WTC11 (cell line): ENCODE measurements at regions not wholly inside any gene's neighbourhood (a gene's known extent, or its start where the extent isn't known, plus 50 kb on each side); places are given as distances from the start of the nearest gene placed in this dataset.

Experiments
- ATAC-seq: fragments of 200-7000 bp; cut with Tn5 transposase; 2 replicates; pipeline ENCODE4 v1.10.0; 2021; ENCODE audit warnings: mild to moderate bottlenecking, moderate library complexity
- CTCF ChIA-PET: fragments of 300-600 bp; sonication (Branson Sonifier 250); formaldehyde crosslinking; loops from one replicate; lab custom pipeline; 2021; ENCODE audit warnings: antibody characterized with exemption; lab: Charles Lee
- POLR2A ChIA-PET: fragments of 350-600 bp; sonication (Branson Sonifier 250); formaldehyde crosslinking; loops from one replicate; lab custom pipeline; 2021; ENCODE audit warnings: antibody characterized with exemption; lab: Charles Lee
- DNase-seq: peaks from one replicate; pipeline ENCODE4 v3.0.0; 2021; ENCODE audit warnings: low spot score
- H3K27ac Mint-ChIP-seq: 2 replicates; pipeline ENCODE4 v1.8.0; 2021; ENCODE audit warnings: mixed read lengths
- H3K27me3 Mint-ChIP-seq: 2 replicates; pipeline ENCODE4 v1.8.0; 2021; ENCODE audit warnings: low read depth, mild to moderate bottlenecking, moderate library complexity, mixed read lengths
- H3K36me3 Mint-ChIP-seq: 2 replicates; pipeline ENCODE4 v1.8.0; 2021; ENCODE audit warnings: mixed read lengths
- H3K4me1 Mint-ChIP-seq: 2 replicates; pipeline ENCODE4 v1.8.0; 2022; ENCODE audit warnings: mixed read lengths
- H3K4me3 Mint-ChIP-seq: 2 replicates; pipeline ENCODE4 v1.8.0; 2021; ENCODE audit warnings: mild to moderate bottlenecking, moderate library complexity, mixed read lengths
- H3K9me3 Mint-ChIP-seq: 2 replicates; pipeline ENCODE4 v1.8.0; 2021; ENCODE audit warnings: mixed read lengths
- CREB1 ChIP-seq: sonication (generic); formaldehyde crosslinking; IDR thresholded peaks from 2 replicates; pipeline ENCODE4 v1.8.0; 2023; ENCODE audit warnings: mild to moderate bottlenecking, missing genetic modification reagents
- FOXJ3 ChIP-seq: sonication (generic); formaldehyde crosslinking; IDR thresholded peaks from 2 replicates; pipeline ENCODE4 v1.9.0; 2021; ENCODE audit warnings: missing genetic modification reagents, mild to moderate bottlenecking, borderline replicate concordance
- FOXK1 ChIP-seq: sonication (generic); formaldehyde crosslinking; IDR thresholded peaks from 2 replicates; pipeline ENCODE4 v1.8.0; 2022; ENCODE audit warnings: mild to moderate bottlenecking, moderate library complexity, missing genetic modification reagents
- SMAD3 ChIP-seq: sonication (generic); formaldehyde crosslinking; IDR thresholded peaks from 2 replicates; pipeline ENCODE4 v1.8.0; 2022; ENCODE audit warnings: missing genetic modification reagents, mild to moderate bottlenecking, borderline replicate concordance
- SMAD4 ChIP-seq: sonication (generic); formaldehyde crosslinking; IDR thresholded peaks from 2 replicates; pipeline ENCODE4 v1.8.0; 2022; ENCODE audit warnings: mild to moderate bottlenecking, missing genetic modification reagents
- SOX15 ChIP-seq: fragments of 250-450 bp; sonication (Bioruptor Pico); IDR thresholded peaks from 2 replicates; pipeline ENCODE4 v1.9.0; 2021; ENCODE audit warnings: mild to moderate bottlenecking
- TF ChIP-seq, protein P1 (sequence below): sonication (generic); formaldehyde crosslinking; IDR thresholded peaks from 2 replicates; pipeline ENCODE4 v1.8.1; 2022; ENCODE audit warnings: low read depth, missing genetic modification reagents, borderline replicate concordance
- TF ChIP-seq, protein P2 (sequence below): sonication (generic); formaldehyde crosslinking; IDR thresholded peaks from 2 replicates; pipeline ENCODE4 v1.8.1; 2023; ENCODE audit warnings: mild to moderate bottlenecking, missing genetic modification reagents, moderate library complexity
- TF ChIP-seq, protein P3 (sequence below): sonication (generic); formaldehyde crosslinking; IDR thresholded peaks from 2 replicates; pipeline ENCODE4 v1.8.0; 2023; ENCODE audit warnings: mild to moderate bottlenecking, missing genetic modification reagents
- TF ChIP-seq, protein P4 (sequence below): sonication (generic); formaldehyde crosslinking; IDR thresholded peaks from 2 replicates; pipeline ENCODE4 v1.8.1; 2023; ENCODE audit warnings: mild to moderate bottlenecking, moderate library complexity, missing genetic modification reagents
- TF ChIP-seq, protein P5 (sequence below): fragments of 250-450 bp; sonication (Bioruptor Pico); IDR thresholded peaks from 2 replicates; pipeline ENCODE4 v1.9.0; 2021; ENCODE audit warnings: moderate library complexity, mild to moderate bottlenecking, inconsistent platforms, borderline replicate concordance

DNA sequence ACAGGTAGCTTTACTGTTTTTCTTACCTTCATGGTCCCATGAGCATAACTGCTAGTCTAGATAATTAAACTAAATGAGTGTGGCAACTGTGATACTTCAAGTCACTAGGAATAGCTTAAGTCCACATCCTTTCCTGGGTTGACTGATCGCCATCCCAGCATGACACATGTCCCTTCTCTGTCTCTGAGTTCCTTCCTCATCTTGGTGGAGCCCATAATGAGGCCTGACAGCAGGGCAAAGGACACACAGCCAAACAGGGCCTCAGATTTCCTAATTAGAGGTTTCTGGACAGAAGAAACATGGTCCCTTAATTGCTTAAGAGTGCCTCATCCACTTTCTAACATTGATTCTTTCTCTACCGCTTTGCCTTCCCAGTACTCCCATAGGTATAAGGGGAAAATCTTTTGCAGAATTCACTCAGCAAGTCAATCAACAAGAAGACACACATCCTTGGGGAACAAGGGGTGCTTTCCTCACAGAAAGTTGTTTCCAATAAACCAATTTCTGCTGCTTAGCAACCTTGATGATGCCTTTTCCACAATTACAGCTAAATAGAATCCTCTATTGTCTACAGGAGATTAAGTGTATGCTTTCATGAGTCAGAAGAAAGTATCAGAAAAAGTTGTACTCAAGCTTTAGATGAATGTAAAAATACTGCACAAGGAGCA lies 208.3 kb upstream of the SERP2 start:
- ATAC-seq: no peak
- ChIA-PET POLR2A (interaction anchor here (0.6 kb wide), 1 partner anchor 217 kb away, joined by 6 read pairs; no protein-coding TSS in a partner anchor), CTCF (interaction anchor here (1.0 to 1.6 kb wide), 5 partner anchors 9 to 274 kb away, joined by 3 to 7 read pairs (median 3); no protein-coding TSS in a partner anchor)
- H3K27ac Mint-ChIP-seq: no peak overlapping the region
- no peak overlapping the region for H3K4me3 Mint-ChIP-seq
- no peaks in the 10 kb centered on the region for H3K36me3 Mint-ChIP-seq
- no peaks in the 10 kb centered on the region for H3K9me3 Mint-ChIP-seq
- no peaks in the 10 kb centered on the region for H3K4me1 Mint-ChIP-seq
- H3K27me3 Mint-ChIP-seq: no peaks in the 10 kb centered on the region
- no peak for DNase-seq
- TF ChIP-seq CREB1 (CRISPR knock-in tag) (no peak), FOXJ3 (CRISPR knock-in tag) (no peak)
- TF ChIP-seq, protein P1, sequence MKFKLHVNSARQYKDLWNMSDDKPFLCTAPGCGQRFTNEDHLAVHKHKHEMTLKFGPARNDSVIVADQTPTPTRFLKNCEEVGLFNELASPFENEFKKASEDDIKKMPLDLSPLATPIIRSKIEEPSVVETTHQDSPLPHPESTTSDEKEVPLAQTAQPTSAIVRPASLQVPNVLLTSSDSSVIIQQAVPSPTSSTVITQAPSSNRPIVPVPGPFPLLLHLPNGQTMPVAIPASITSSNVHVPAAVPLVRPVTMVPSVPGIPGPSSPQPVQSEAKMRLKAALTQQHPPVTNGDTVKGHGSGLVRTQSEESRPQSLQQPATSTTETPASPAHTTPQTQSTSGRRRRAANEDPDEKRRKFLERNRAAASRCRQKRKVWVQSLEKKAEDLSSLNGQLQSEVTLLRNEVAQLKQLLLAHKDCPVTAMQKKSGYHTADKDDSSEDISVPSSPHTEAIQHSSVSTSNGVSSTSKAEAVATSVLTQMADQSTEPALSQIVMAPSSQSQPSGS (CRISPR knock-in tag): no peak
- TF ChIP-seq, protein P2, sequence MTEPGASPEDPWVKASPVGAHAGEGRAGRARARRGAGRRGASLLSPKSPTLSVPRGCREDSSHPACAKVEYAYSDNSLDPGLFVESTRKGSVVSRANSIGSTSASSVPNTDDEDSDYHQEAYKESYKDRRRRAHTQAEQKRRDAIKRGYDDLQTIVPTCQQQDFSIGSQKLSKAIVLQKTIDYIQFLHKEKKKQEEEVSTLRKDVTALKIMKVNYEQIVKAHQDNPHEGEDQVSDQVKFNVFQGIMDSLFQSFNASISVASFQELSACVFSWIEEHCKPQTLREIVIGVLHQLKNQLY (CRISPR knock-in tag): no peak
- TF ChIP-seq, protein P3, sequence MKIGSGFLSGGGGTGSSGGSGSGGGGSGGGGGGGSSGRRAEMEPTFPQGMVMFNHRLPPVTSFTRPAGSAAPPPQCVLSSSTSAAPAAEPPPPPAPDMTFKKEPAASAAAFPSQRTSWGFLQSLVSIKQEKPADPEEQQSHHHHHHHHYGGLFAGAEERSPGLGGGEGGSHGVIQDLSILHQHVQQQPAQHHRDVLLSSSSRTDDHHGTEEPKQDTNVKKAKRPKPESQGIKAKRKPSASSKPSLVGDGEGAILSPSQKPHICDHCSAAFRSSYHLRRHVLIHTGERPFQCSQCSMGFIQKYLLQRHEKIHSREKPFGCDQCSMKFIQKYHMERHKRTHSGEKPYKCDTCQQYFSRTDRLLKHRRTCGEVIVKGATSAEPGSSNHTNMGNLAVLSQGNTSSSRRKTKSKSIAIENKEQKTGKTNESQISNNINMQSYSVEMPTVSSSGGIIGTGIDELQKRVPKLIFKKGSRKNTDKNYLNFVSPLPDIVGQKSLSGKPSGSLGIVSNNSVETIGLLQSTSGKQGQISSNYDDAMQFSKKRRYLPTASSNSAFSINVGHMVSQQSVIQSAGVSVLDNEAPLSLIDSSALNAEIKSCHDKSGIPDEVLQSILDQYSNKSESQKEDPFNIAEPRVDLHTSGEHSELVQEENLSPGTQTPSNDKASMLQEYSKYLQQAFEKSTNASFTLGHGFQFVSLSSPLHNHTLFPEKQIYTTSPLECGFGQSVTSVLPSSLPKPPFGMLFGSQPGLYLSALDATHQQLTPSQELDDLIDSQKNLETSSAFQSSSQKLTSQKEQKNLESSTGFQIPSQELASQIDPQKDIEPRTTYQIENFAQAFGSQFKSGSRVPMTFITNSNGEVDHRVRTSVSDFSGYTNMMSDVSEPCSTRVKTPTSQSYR: no peak
- TF ChIP-seq, protein P4, sequence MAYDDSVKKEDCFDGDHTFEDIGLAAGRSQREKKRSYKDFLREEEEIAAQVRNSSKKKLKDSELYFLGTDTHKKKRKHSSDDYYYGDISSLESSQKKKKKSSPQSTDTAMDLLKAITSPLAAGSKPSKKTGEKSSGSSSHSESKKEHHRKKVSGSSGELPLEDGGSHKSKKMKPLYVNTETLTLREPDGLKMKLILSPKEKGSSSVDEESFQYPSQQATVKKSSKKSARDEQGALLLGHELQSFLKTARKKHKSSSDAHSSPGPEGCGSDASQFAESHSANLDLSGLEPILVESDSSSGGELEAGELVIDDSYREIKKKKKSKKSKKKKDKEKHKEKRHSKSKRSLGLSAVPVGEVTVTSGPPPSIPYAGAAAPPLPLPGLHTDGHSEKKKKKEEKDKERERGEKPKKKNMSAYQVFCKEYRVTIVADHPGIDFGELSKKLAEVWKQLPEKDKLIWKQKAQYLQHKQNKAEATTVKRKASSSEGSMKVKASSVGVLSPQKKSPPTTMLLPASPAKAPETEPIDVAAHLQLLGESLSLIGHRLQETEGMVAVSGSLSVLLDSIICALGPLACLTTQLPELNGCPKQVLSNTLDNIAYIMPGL: no peak
- TF ChIP-seq, protein P5, sequence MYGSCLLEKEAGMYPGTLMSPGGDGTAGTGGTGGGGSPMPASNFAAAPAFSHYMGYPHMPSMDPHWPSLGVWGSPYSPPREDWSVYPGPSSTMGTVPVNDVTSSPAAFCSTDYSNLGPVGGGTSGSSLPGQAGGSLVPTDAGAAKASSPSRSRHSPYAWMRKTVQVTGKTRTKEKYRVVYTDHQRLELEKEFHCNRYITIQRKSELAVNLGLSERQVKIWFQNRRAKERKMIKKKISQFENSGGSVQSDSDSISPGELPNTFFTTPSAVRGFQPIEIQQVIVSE (CRISPR knock-in tag): no peak

DNA sequence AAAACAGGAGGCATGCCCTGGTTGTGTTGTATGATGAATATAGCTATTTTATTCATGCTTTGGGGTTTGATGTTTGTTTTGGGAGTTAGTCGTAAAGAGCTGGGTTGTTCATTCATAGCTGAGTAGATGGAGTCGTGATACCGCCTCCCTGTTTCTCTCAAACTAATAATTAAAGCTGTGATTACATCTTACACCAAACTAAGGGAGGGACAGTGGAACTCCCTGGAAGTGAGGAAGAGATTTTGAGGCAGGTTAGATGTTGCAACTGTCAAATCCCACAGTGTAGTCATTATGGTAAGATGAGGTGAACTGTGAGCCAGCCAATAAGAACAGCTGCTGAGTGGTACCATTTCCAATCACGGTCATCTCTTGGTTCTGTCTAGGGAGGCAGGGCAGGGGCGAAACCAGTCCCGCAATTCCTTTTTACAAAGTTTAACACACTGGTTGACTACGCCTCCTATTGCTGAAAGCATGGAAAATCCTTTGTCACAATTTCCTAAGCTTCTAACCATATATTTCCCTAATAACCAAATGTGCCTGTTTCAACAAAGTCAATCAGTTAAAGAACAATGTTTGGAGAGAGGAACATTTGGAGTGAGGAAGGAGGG lies 207.6 kb upstream of the SERP2 start:
- H3K4me3 Mint-ChIP-seq: no peak overlapping the region
- ChIA-PET CTCF (interaction anchor here (0.6 to 1.6 kb wide), 8 partner anchors 10 to 1031 kb away, joined by 3 to 7 read pairs (median 3); no protein-coding TSS in a partner anchor), POLR2A (interaction anchor here (0.6 kb wide), 1 partner anchor 216 kb away, joined by 6 read pairs; no protein-coding TSS in a partner anchor)
- H3K9me3 Mint-ChIP-seq: no peaks in the 10 kb centered on the region
- no peak overlapping the region for H3K27ac Mint-ChIP-seq
- TF ChIP-seq SMAD4 (no peak), SMAD3 (CRISPR knock-in tag) (no peak), FOXK1 (CRISPR knock-in tag) (no peak), SOX15 (CRISPR knock-in tag) (no peak)
- H3K27me3 Mint-ChIP-seq: no peaks in the 10 kb centered on the region
- ATAC-seq (peak; percentile 81), DNase-seq (no peak)
- H3K4me1 Mint-ChIP-seq: no peaks in the 10 kb centered on the region
- H3K36me3 Mint-ChIP-seq: no peaks in the 10 kb centered on the region
